HCT116 (cell line): ENCODE measurements at regions not wholly inside any gene's neighbourhood (a gene's known extent, or its start where the extent isn't known, plus 50 kb on each side); places are given as distances from the start of the nearest gene placed in this dataset.

ENCODE experiments used
- CTCF ChIP-seq, 3 experiments: fragments of 200-600 bp in 1 of 3; sonication (generic) in 1 of 3; IDR thresholded peaks in 2 of 3; conservative IDR thresholded peaks in 1 of 3; 2 replicates each; pipeline ENCODE4 v1.5.1; 2012 to 2017; ENCODE audit warnings: low read depth in 2 of 3, low read length in 2 of 3, antibody characterized with exemption in 1 of 3, borderline replicate concordance in 1 of 3, control low read depth in 1 of 3, mild to moderate bottlenecking in 1 of 3, mixed read lengths in 1 of 3, mixed run types in 1 of 3, moderate library complexity in 1 of 3; ENCODE audit not compliant: insufficient read depth in 1 of 3
- EZH2 ChIP-seq: fragments of 200-600 bp; sonication (generic); IDR thresholded peaks from 2 replicates; pipeline ENCODE4 v1.6.1; 2017; ENCODE audit warnings: antibody characterized with exemption, mixed run types
- SP1 ChIP-seq: IDR thresholded peaks from 2 replicates; pipeline ENCODE4 v1.6.1; 2012; ENCODE audit warnings: low read depth
- SRF ChIP-seq: IDR thresholded peaks from 2 replicates; pipeline ENCODE4 v1.6.1; 2012; ENCODE audit warnings: low read depth
- TCF7L2 ChIP-seq: IDR thresholded peaks from 2 replicates; pipeline ENCODE4 v1.7.0; 2011; ENCODE audit warnings: borderline replicate concordance, inconsistent platforms; ENCODE audit not compliant: insufficient read depth, insufficient read length; ENCODE audit errors: extremely low read depth
- TF ChIP-seq, protein P1 (sequence below): IDR thresholded peaks from 2 replicates; pipeline ENCODE4 v1.6.1; 2012; ENCODE audit warnings: low read depth

- TF ChIP-seq CTCF (IDR thresholded peaks at IDR 0.05 in 2 of 3, conservative IDR thresholded peaks at IDR 0.05 in 1 of 3; ENCODE audit: borderline replicate concordance in 1 of 3, insufficient read depth in 1 of 3, low read depth in 2 of 3, low read length in 2 of 3) (no peak), TCF7L2 (no peak), SP1 (no peak), SRF (no peak), EZH2 (no peak)
- TF ChIP-seq, protein P1, sequence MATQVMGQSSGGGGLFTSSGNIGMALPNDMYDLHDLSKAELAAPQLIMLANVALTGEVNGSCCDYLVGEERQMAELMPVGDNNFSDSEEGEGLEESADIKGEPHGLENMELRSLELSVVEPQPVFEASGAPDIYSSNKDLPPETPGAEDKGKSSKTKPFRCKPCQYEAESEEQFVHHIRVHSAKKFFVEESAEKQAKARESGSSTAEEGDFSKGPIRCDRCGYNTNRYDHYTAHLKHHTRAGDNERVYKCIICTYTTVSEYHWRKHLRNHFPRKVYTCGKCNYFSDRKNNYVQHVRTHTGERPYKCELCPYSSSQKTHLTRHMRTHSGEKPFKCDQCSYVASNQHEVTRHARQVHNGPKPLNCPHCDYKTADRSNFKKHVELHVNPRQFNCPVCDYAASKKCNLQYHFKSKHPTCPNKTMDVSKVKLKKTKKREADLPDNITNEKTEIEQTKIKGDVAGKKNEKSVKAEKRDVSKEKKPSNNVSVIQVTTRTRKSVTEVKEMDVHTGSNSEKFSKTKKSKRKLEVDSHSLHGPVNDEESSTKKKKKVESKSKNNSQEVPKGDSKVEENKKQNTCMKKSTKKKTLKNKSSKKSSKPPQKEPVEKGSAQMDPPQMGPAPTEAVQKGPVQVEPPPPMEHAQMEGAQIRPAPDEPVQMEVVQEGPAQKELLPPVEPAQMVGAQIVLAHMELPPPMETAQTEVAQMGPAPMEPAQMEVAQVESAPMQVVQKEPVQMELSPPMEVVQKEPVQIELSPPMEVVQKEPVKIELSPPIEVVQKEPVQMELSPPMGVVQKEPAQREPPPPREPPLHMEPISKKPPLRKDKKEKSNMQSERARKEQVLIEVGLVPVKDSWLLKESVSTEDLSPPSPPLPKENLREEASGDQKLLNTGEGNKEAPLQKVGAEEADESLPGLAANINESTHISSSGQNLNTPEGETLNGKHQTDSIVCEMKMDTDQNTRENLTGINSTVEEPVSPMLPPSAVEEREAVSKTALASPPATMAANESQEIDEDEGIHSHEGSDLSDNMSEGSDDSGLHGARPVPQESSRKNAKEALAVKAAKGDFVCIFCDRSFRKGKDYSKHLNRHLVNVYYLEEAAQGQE: no peak
Observed at GRCh38 chr3:140832883-140833282, 108.8 kb upstream of the SLC25A36 start.
